Neural cell (in vitro differentiated cells): ENCODE measurements at regions not wholly inside any gene's neighbourhood (a gene's known extent, or its start where the extent isn't known, plus 50 kb on each side); places are given as distances from the start of the nearest gene placed in this dataset.
A peak's percentile ranks its signal among the peaks of the same experiment; 100 is the strongest.

Experiments used
- H2AFZ ChIP-seq: fragments of 200-600, 300-800 bp; sonication (generic), shearing (Covaris generic); 2 replicates; pipeline ENCODE4 v1.6.0; 2014; ENCODE audit warnings: low read depth, mild to moderate bottlenecking, antibody characterized with exemption, low read length, moderate library complexity
- H3F3A ChIP-seq: fragments of 200-600 bp; shearing (Covaris generic); 2 replicates; pipeline ENCODE4 v1.6.1; 2016; ENCODE audit warnings: mild to moderate bottlenecking, moderate library complexity, mixed read lengths, antibody characterized with exemption, low read length; ENCODE audit not compliant: insufficient read depth, poor library complexity, severe bottlenecking
- H3K27ac ChIP-seq: fragments of 200-600, 300-800 bp; sonication (generic), shearing (Covaris generic); 2 replicates; pipeline ENCODE4 v1.5.1; 2014; ENCODE audit warnings: mild to moderate bottlenecking, low read length, moderate library complexity
- H3K27me3 ChIP-seq: fragments of 300-800, 200-600 bp; sonication (generic), shearing (Covaris generic); 2 replicates; pipeline ENCODE4 v1.6.0; 2014; ENCODE audit warnings: mild to moderate bottlenecking, low read depth, low read length, moderate library complexity; ENCODE audit not compliant: insufficient read depth
- H3K36me3 ChIP-seq: fragments of 300-800, 200-600 bp; sonication (generic), shearing (Covaris generic); 2 replicates; pipeline ENCODE4 v1.5.1; 2014; ENCODE audit warnings: mild to moderate bottlenecking, antibody characterized with exemption, low read length, moderate library complexity; ENCODE audit not compliant: insufficient read depth
- H3K4me2 ChIP-seq: fragments of 300-800, 200-600 bp; sonication (generic), shearing (Covaris generic); 2 replicates; pipeline ENCODE4 v1.6.0; 2014; ENCODE audit warnings: mild to moderate bottlenecking, low read length
- H3K4me3 ChIP-seq: fragments of 300-800, 200-600 bp; sonication (generic), shearing (Covaris generic); 2 replicates; pipeline ENCODE4 v1.5.1; 2014; ENCODE audit warnings: mild to moderate bottlenecking, low read length, moderate library complexity
- H3K79me2 ChIP-seq: fragments of 200-600 bp; shearing (Covaris generic); replicated peaks from 2 replicates; pipeline ENCODE4 v1.6.0; 2014; ENCODE audit warnings: mild to moderate bottlenecking, low read length, moderate library complexity; ENCODE audit not compliant: insufficient read depth
- H3K9ac ChIP-seq: fragments of 300-800, 200-600 bp; sonication (generic), shearing (Covaris generic); 2 replicates; pipeline ENCODE4 v1.6.1; 2016; ENCODE audit warnings: mild to moderate bottlenecking, low read length, mixed read lengths
- H3K9me2 ChIP-seq: fragments of 200-600 bp; shearing (Covaris generic); 2 replicates; pipeline ENCODE4 v1.6.1; 2016; ENCODE audit warnings: mild to moderate bottlenecking, low read length, mixed read lengths; ENCODE audit not compliant: insufficient read depth
- H3K9me3 ChIP-seq: fragments of 200-600, 300-800 bp; sonication (generic), shearing (Covaris generic); 2 replicates; pipeline ENCODE4 v1.6.1; 2016; ENCODE audit warnings: mild to moderate bottlenecking, mixed run types, low read length, moderate library complexity, mixed read lengths
- H4K20me1 ChIP-seq: fragments of 200-600 bp; shearing (Covaris generic); 2 replicates; pipeline ENCODE4 v1.6.1; 2016; ENCODE audit warnings: mild to moderate bottlenecking, mixed run types; ENCODE audit not compliant: insufficient read depth
- EP300 ChIP-seq: fragments of 450-650 bp; conservative IDR thresholded peaks from 2 replicates; pipeline ENCODE4 v1.6.1; 2014; ENCODE audit warnings: antibody characterized with exemption, mild to moderate bottlenecking, moderate library complexity; ENCODE audit not compliant: poor library complexity, severe bottlenecking
- EZH2 ChIP-seq: fragments of 200-600, 300-800 bp; shearing (Covaris generic), sonication (generic); IDR thresholded peaks from 2 replicates; pipeline ENCODE4 v1.6.1; 2014; ENCODE audit warnings: antibody characterized with exemption, low read length, borderline replicate concordance, mild to moderate bottlenecking; ENCODE audit not compliant: insufficient read depth, poor library complexity, severe bottlenecking
- MXI1 ChIP-seq: fragments of 450-650 bp; conservative IDR thresholded peaks from 2 replicates; pipeline ENCODE4 v1.6.1; 2014; ENCODE audit warnings: antibody characterized with exemption, mild to moderate bottlenecking; ENCODE audit not compliant: poor library complexity, severe bottlenecking
- POLR2AphosphoS5 ChIP-seq: IDR thresholded peaks from 2 replicates; pipeline ENCODE4 v1.6.1; 2012
- RAD21 ChIP-seq: fragments of 450-650 bp; conservative IDR thresholded peaks from 2 replicates; pipeline ENCODE4 v1.6.1; 2014; ENCODE audit warnings: antibody characterized with exemption, mild to moderate bottlenecking, moderate library complexity
- REST ChIP-seq: IDR thresholded peaks from 2 replicates; pipeline ENCODE4 v1.6.1; 2012; ENCODE audit warnings: borderline replicate concordance
- SMC3 ChIP-seq: fragments of 450-650 bp; conservative IDR thresholded peaks from 2 replicates; pipeline ENCODE4 v1.6.1; 2014; ENCODE audit warnings: antibody characterized with exemption, mild to moderate bottlenecking, moderate library complexity; ENCODE audit not compliant: poor library complexity
- TAF1 ChIP-seq: IDR thresholded peaks from 2 replicates; pipeline ENCODE4 v1.6.1; 2012; ENCODE audit warnings: low read depth
- TF ChIP-seq, protein P1 (sequence below): fragments of 450-650 bp; IDR thresholded peaks from 2 replicates; pipeline ENCODE4 v1.5.1; 2014; ENCODE audit warnings: antibody characterized with exemption, mild to moderate bottlenecking, moderate library complexity; ENCODE audit not compliant: poor library complexity, severe bottlenecking

DNA sequence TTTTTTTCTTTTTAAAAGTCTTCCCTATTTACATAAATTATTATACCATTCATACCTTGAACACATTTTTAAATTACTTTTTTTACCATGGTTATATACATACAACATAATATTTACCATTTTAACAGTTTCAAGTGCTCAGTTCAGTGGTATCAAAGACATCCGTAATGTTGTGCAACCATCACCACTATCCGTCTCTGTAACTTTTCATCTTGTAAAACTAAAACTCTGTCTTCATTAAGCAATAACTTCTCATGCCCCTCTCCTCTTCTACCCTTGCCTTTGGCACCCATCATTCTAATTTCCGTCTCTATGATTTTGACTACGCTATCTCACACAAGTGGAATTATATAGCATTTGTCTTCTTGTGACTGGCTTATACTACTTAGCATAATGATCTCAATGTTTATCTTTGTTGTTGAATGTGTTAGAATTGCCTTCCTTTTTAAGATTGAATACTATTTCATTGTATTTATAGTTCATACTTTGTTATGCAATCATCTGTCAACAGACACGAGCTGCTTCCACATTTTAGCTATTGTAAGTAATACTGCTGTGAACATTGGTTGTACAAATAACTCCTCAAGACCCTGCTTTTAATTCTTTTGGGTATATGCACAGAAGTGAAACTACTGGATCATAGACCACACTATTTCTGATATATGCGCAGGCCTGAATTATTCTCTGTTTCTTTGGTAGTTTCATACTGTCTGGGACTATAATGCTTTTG, 689.5 kb upstream of the NCAM2 start:
- H3K27ac ChIP-seq, result no peak overlapping the region
- no peaks in the 10 kb centered on the region for H3K27me3 ChIP-seq
- no peaks in the 10 kb centered on the region for H3F3A ChIP-seq
- H3K9me2 ChIP-seq, result no peaks in the 10 kb centered on the region
- H3K9me3 ChIP-seq, result no peaks in the 10 kb centered on the region
- no peak overlapping the region for H3K4me3 ChIP-seq
- no peak for TF ChIP-seq TAF1
- no peak for TF ChIP-seq MXI1
- no peak for TF ChIP-seq POLR2AphosphoS5
- no peak for TF ChIP-seq SMC3
- no peak for TF ChIP-seq EZH2
- no peak for TF ChIP-seq RAD21
- no peak for TF ChIP-seq REST
- TF ChIP-seq, protein P1, sequence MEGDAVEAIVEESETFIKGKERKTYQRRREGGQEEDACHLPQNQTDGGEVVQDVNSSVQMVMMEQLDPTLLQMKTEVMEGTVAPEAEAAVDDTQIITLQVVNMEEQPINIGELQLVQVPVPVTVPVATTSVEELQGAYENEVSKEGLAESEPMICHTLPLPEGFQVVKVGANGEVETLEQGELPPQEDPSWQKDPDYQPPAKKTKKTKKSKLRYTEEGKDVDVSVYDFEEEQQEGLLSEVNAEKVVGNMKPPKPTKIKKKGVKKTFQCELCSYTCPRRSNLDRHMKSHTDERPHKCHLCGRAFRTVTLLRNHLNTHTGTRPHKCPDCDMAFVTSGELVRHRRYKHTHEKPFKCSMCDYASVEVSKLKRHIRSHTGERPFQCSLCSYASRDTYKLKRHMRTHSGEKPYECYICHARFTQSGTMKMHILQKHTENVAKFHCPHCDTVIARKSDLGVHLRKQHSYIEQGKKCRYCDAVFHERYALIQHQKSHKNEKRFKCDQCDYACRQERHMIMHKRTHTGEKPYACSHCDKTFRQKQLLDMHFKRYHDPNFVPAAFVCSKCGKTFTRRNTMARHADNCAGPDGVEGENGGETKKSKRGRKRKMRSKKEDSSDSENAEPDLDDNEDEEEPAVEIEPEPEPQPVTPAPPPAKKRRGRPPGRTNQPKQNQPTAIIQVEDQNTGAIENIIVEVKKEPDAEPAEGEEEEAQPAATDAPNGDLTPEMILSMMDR, result no peak
- TF ChIP-seq EP300, result no peak
- H3K36me3 ChIP-seq, result no peaks in the 10 kb centered on the region
- H3K9ac ChIP-seq, result no peak overlapping the region
- H4K20me1 ChIP-seq, result no peaks in the 10 kb centered on the region
- no peak overlapping the region for H2AFZ ChIP-seq
- H3K4me2 ChIP-seq, result no peak overlapping the region
- H3K79me2 ChIP-seq, result no peaks in the 10 kb centered on the region

GRCh38 chr21:20311234-20311787, 686.9 kb upstream of the NCAM2 start:
- Histone ChIP-seq H3K79me2 (no peaks in the 10 kb centered on the region), H4K20me1 (no peaks in the 10 kb centered on the region), H3K9me2 (no peaks in the 10 kb centered on the region), H3K27me3 (no peaks in the 10 kb centered on the region), H3K9ac (no peak overlapping the region), H3K27ac (no peak overlapping the region), H3K4me2 (no peak overlapping the region), H3K9me3 (no peaks in the 10 kb centered on the region), H2AFZ (no peak overlapping the region), H3K36me3 (no peaks in the 10 kb centered on the region), H3K4me3 (no peak overlapping the region), H3F3A (no peaks in the 10 kb centered on the region)
- TF ChIP-seq EZH2, result no peak
- peak; percentile 82 for TF ChIP-seq EP300
- TF ChIP-seq REST, result no peak
- TF ChIP-seq POLR2AphosphoS5, result peak; percentile 58
- TF ChIP-seq MXI1, result no peak
